ENCODE measurements at regions not wholly inside any gene's neighbourhood (a gene's known extent, or its start where the extent isn't known, plus 50 kb on each side); places are given as distances from the start of the nearest gene placed in this dataset.
"Not testable (repeated sequence)": the region's sequence is repeated elsewhere in the genome, so short reads cannot be mapped to it uniquely, and the experiment has no call there.

GRCh38 chr13:84823528-84823927 is 941.3 kb upstream of the SLITRK1 start:
- DNase-seq = no peak

- no peak for DNase-seq
Observed at GRCh38 chr13:84821261-84821660, 939.0 kb upstream of the SLITRK1 start.

- no peak for DNase-seq
Observed at GRCh38 chr13:84816567-84817105, 934.4 kb upstream of the SLITRK1 start.

- no peak for DNase-seq
Observed at GRCh38 chr13:84812789-84813188, 930.5 kb upstream of the SLITRK1 start.

GRCh38 chr13:84812078-84812477 is 929.8 kb upstream of the SLITRK1 start:
- no peak for DNase-seq

- DNase-seq = no peak
Observed at GRCh38 chr13:84810781-84811180, 928.5 kb upstream of the SLITRK1 start.

- no peak for DNase-seq
Observed at GRCh38 chr13:84802073-84802472, 919.8 kb upstream of the SLITRK1 start.

GRCh38 chr13:84784443-84785153 is 902.3 kb upstream of the SLITRK1 start:
- no peak for DNase-seq

- no peak for DNase-seq
Observed at GRCh38 chr13:84777316-84777715, 895.0 kb upstream of the SLITRK1 start.

- DNase-seq = no peak
Observed at GRCh38 chr13:84776593-84776992, 894.3 kb upstream of the SLITRK1 start.

GRCh38 chr13:84775920-84776319 is 893.6 kb upstream of the SLITRK1 start:
- DNase-seq = not testable (repeated sequence)

- DNase-seq = no peak
Observed at GRCh38 chr13:84774111-84774510, 891.8 kb upstream of the SLITRK1 start.

- DNase-seq = no peak
Observed at GRCh38 chr13:84760956-84761355, 878.7 kb upstream of the SLITRK1 start.

GRCh38 chr13:84749126-84749525 is 866.9 kb upstream of the SLITRK1 start:
- no peak for DNase-seq

- DNase-seq = no peak
Observed at GRCh38 chr13:84745051-84745551, 862.8 kb upstream of the SLITRK1 start.

- no peak for DNase-seq
Observed at GRCh38 chr13:84744203-84744602, 861.9 kb upstream of the SLITRK1 start.

- no peak for DNase-seq
Observed at GRCh38 chr13:84741253-84741652, 859.0 kb upstream of the SLITRK1 start.

GRCh38 chr13:84739021-84739420 is 856.7 kb upstream of the SLITRK1 start:
- no peak for DNase-seq

- no peak for DNase-seq
Observed at GRCh38 chr13:84737661-84738060, 855.4 kb upstream of the SLITRK1 start.

GRCh38 chr13:84730376-84730775 is 848.1 kb upstream of the SLITRK1 start:
- no peak for DNase-seq

GRCh38 chr13:84705982-84706710 is 823.9 kb upstream of the SLITRK1 start:
- no peak for DNase-seq

- no peak for DNase-seq
Observed at GRCh38 chr13:84702174-84702573, 819.9 kb upstream of the SLITRK1 start.

GRCh38 chr13:84697591-84697990 is 815.3 kb upstream of the SLITRK1 start:
- not testable (repeated sequence) for DNase-seq

GRCh38 chr13:84686973-84687372 is 804.7 kb upstream of the SLITRK1 start:
- DNase-seq = no peak

Data from CD4-positive, alpha-beta T cell treated with Interferon alpha-2 for 1 hour (primary cell).